ENCODE measurements at regions not wholly inside any gene's neighbourhood (a gene's known extent, or its start where the extent isn't known, plus 50 kb on each side); places are given as distances from the start of the nearest gene placed in this dataset.
"Not testable (repeated sequence)": the region's sequence is repeated elsewhere in the genome, so short reads cannot be mapped to it uniquely, and the experiment has no call there.

- H3K36me3 Mint-ChIP-seq (ENCODE audit: low read depth) = no peaks in the 10 kb centered on the region
- no peak for DNase-seq
- no peak overlapping the region for H3K4me3 Mint-ChIP-seq
- H3K4me1 Mint-ChIP-seq = no peaks in the 10 kb centered on the region
- CTCF ChIA-PET = no interaction called here
- H3K9me3 Mint-ChIP-seq = peaks cover 11% of the 10 kb centered on the region
- H3K27ac Mint-ChIP-seq = no peak overlapping the region
- H3K27me3 Mint-ChIP-seq = no peaks in the 10 kb centered on the region
- POLR2A ChIA-PET = no interaction called here
Observed at GRCh38 chr4:188439641-188440311, 300.5 kb downstream of the TRIML1 start.

- no peak overlapping the region for H3K4me3 Mint-ChIP-seq
- no peak overlapping the region for H3K27ac Mint-ChIP-seq
- CTCF ChIA-PET = no interaction called here
- no peak for DNase-seq
- H3K4me1 Mint-ChIP-seq = no peaks in the 10 kb centered on the region
- no peaks in the 10 kb centered on the region for H3K36me3 Mint-ChIP-seq (ENCODE audit: low read depth)
- POLR2A ChIA-PET = no interaction called here
- H3K27me3 Mint-ChIP-seq = no peaks in the 10 kb centered on the region
- H3K9me3 Mint-ChIP-seq = peaks cover 6% of the 10 kb centered on the region
Observed at GRCh38 chr4:188444500-188444899, 305.3 kb downstream of the TRIML1 start.

GRCh38 chr4:188448996-188449395, 309.8 kb downstream of the TRIML1 start:
- H3K27me3 Mint-ChIP-seq; H3K36me3 Mint-ChIP-seq (ENCODE audit: low read depth); DNase-seq; H3K9me3 Mint-ChIP-seq; H3K4me3 Mint-ChIP-seq; POLR2A ChIA-PET; CTCF ChIA-PET; H3K4me1 Mint-ChIP-seq; H3K27ac Mint-ChIP-seq: not testable (repeated sequence)

GRCh38 chr4:188450571-188450970, 311.3 kb downstream of the TRIML1 start:
- H3K27ac Mint-ChIP-seq = no peak overlapping the region
- no peaks in the 10 kb centered on the region for H3K36me3 Mint-ChIP-seq (ENCODE audit: low read depth)
- ChIA-PET POLR2A (no interaction called here), CTCF (no interaction called here)
- no peak overlapping the region for H3K4me3 Mint-ChIP-seq
- no peak for DNase-seq
- H3K9me3 Mint-ChIP-seq = peaks cover 5% of the 10 kb centered on the region
- no peaks in the 10 kb centered on the region for H3K27me3 Mint-ChIP-seq
- no peaks in the 10 kb centered on the region for H3K4me1 Mint-ChIP-seq

- Mint-ChIP-seq H3K4me1 (no peaks in the 10 kb centered on the region), H3K27me3 (no peaks in the 10 kb centered on the region), H3K27ac (no peak overlapping the region), H3K9me3 (peaks cover 11% of the 10 kb centered on the region), H3K4me3 (no peak overlapping the region), H3K36me3 (ENCODE audit: low read depth) (no peaks in the 10 kb centered on the region)
- no peak for DNase-seq
- ChIA-PET POLR2A (no interaction called here), CTCF (no interaction called here)
Observed at GRCh38 chr4:188452097-188452496, 312.9 kb downstream of the TRIML1 start.

GRCh38 chr4:188454575-188454974, 315.3 kb downstream of the TRIML1 start:
- ChIA-PET POLR2A (no interaction called here), CTCF (no interaction called here)
- no peak for DNase-seq
- H3K4me1 Mint-ChIP-seq = no peaks in the 10 kb centered on the region
- peaks cover 19% of the 10 kb centered on the region for H3K9me3 Mint-ChIP-seq
- H3K27ac Mint-ChIP-seq = no peak overlapping the region
- H3K36me3 Mint-ChIP-seq (ENCODE audit: low read depth) = no peaks in the 10 kb centered on the region
- no peaks in the 10 kb centered on the region for H3K27me3 Mint-ChIP-seq
- no peak overlapping the region for H3K4me3 Mint-ChIP-seq

- Mint-ChIP-seq H3K4me3 (no peak overlapping the region), H3K4me1 (no peaks in the 10 kb centered on the region), H3K27ac (no peak overlapping the region), H3K27me3 (no peaks in the 10 kb centered on the region), H3K9me3 (peaks cover 19% of the 10 kb centered on the region), H3K36me3 (ENCODE audit: low read depth) (no peaks in the 10 kb centered on the region)
- CTCF ChIA-PET = no interaction called here
- DNase-seq = no peak
- POLR2A ChIA-PET = no interaction called here
Observed at GRCh38 chr4:188455062-188455752, 316.0 kb downstream of the TRIML1 start.

GRCh38 chr4:188459381-188459780, 320.1 kb downstream of the TRIML1 start:
- Mint-ChIP-seq H3K4me3 (no peak overlapping the region), H3K36me3 (ENCODE audit: low read depth) (no peaks in the 10 kb centered on the region), H3K27me3 (no peaks in the 10 kb centered on the region), H3K9me3 (peaks cover 26% of the 10 kb centered on the region), H3K27ac (no peak overlapping the region), H3K4me1 (no peaks in the 10 kb centered on the region)
- no peak for DNase-seq
- ChIA-PET POLR2A (no interaction called here), CTCF (no interaction called here)

GRCh38 chr4:188463909-188464308, 324.7 kb downstream of the TRIML1 start:
- Mint-ChIP-seq H3K27ac (no peak overlapping the region), H3K4me1 (no peaks in the 10 kb centered on the region), H3K36me3 (ENCODE audit: low read depth) (no peaks in the 10 kb centered on the region), H3K27me3 (no peaks in the 10 kb centered on the region), H3K9me3 (peaks cover 12% of the 10 kb centered on the region), H3K4me3 (no peak overlapping the region)
- ChIA-PET POLR2A (no interaction called here), CTCF (no interaction called here)
- no peak for DNase-seq

- Mint-ChIP-seq H3K4me3 (no peak overlapping the region), H3K9me3 (peaks cover 12% of the 10 kb centered on the region), H3K36me3 (ENCODE audit: low read depth) (no peaks in the 10 kb centered on the region), H3K4me1 (no peaks in the 10 kb centered on the region), H3K27me3 (no peaks in the 10 kb centered on the region), H3K27ac (no peak overlapping the region)
- POLR2A ChIA-PET = no interaction called here
- CTCF ChIA-PET = no interaction called here
- no peak for DNase-seq
Observed at GRCh38 chr4:188466001-188466400, 326.8 kb downstream of the TRIML1 start.

- H3K27ac Mint-ChIP-seq = no peak overlapping the region
- H3K36me3 Mint-ChIP-seq (ENCODE audit: low read depth) = no peaks in the 10 kb centered on the region
- no peaks in the 10 kb centered on the region for H3K27me3 Mint-ChIP-seq
- CTCF ChIA-PET = no interaction called here
- H3K4me3 Mint-ChIP-seq = no peak overlapping the region
- no peak for DNase-seq
- no peaks in the 10 kb centered on the region for H3K4me1 Mint-ChIP-seq
- peaks cover 5% of the 10 kb centered on the region for H3K9me3 Mint-ChIP-seq
- POLR2A ChIA-PET = no interaction called here
Observed at GRCh38 chr4:188484256-188484655, 345.0 kb downstream of the TRIML1 start.

- Mint-ChIP-seq H3K36me3 (ENCODE audit: low read depth) (no peaks in the 10 kb centered on the region), H3K27ac (no peak overlapping the region), H3K4me3 (no peak overlapping the region), H3K4me1 (no peaks in the 10 kb centered on the region), H3K27me3 (no peaks in the 10 kb centered on the region), H3K9me3 (peaks cover 5% of the 10 kb centered on the region)
- ChIA-PET POLR2A (no interaction called here), CTCF (no interaction called here)
- no peak for DNase-seq
Observed at GRCh38 chr4:188485906-188486305, 346.7 kb downstream of the TRIML1 start.

- H3K9me3 Mint-ChIP-seq = peaks cover 12% of the 10 kb centered on the region
- H3K27ac Mint-ChIP-seq = no peak overlapping the region
- no peak overlapping the region for H3K4me3 Mint-ChIP-seq
- H3K36me3 Mint-ChIP-seq (ENCODE audit: low read depth) = no peaks in the 10 kb centered on the region
- ChIA-PET CTCF (no interaction called here), POLR2A (no interaction called here)
- DNase-seq = no peak
- no peaks in the 10 kb centered on the region for H3K4me1 Mint-ChIP-seq
- no peaks in the 10 kb centered on the region for H3K27me3 Mint-ChIP-seq
Observed at GRCh38 chr4:188492886-188493285, 353.6 kb downstream of the TRIML1 start.

GRCh38 chr4:188495169-188495568, 355.9 kb downstream of the TRIML1 start:
- H3K27ac Mint-ChIP-seq = no peak overlapping the region
- peaks cover 20% of the 10 kb centered on the region for H3K9me3 Mint-ChIP-seq
- no peak for DNase-seq
- no peaks in the 10 kb centered on the region for H3K4me1 Mint-ChIP-seq
- no peaks in the 10 kb centered on the region for H3K36me3 Mint-ChIP-seq (ENCODE audit: low read depth)
- H3K27me3 Mint-ChIP-seq = no peaks in the 10 kb centered on the region
- POLR2A ChIA-PET = no interaction called here
- no peak overlapping the region for H3K4me3 Mint-ChIP-seq
- CTCF ChIA-PET = no interaction called here

Measured in activated CD4-positive, alpha-beta memory T cell treated with anti-CD3 and anti-CD28 coated beads, Interleukin-2, amount 10 ng/mL, durations not matched to agents 7 days and 5 days (primary cell).